HCT116 (cell line): ENCODE measurements at regions not wholly inside any gene's neighbourhood (a gene's known extent, or its start where the extent isn't known, plus 50 kb on each side); places are given as distances from the start of the nearest gene placed in this dataset.

Source experiments
- ATAC-seq: fragments of 200-7000 bp; cut with Tn5 transposase; 2 replicates; pipeline ENCODE4 v1.9.1; 2020; ENCODE audit warnings: mild to moderate bottlenecking, moderate library complexity
- BruUV-seq: library from RNA; stranded (reverse); fragments of 400-500 nt; replicated peaks from 2 replicates; lab custom pipeline; 2021; lab: Mats Ljungman, UMichigan
- CTCF ChIA-PET: fragments of 300-600 bp; sonication (Branson Sonifier 250); formaldehyde crosslinking; loops from one replicate; lab custom pipeline; 2021; ENCODE audit warnings: antibody characterized with exemption; lab: Charles Lee
- POLR2A ChIA-PET: fragments of 300-600, 350-600 bp; sonication (Branson Sonifier 250); formaldehyde crosslinking; loops from one replicate; lab custom pipeline; 2021; ENCODE audit warnings: antibody characterized with exemption; lab: Charles Lee
- RAD21 ChIA-PET, 2 experiments: fragments of 300-600 bp; sonication (Branson Sonifier 250); formaldehyde crosslinking; loops; one replicate each; lab custom pipeline; 2023; ENCODE audit warnings: low total read pairs in 2 of 2; ENCODE audit not compliant: uncharacterized antibody in 2 of 2, unreplicated experiment in 2 of 2, low non-redundant PET in 1 of 2; lab: Charles Lee
- DNase-seq: peaks from one replicate; pipeline ENCODE4 v3.0.0-alpha.2; 2010; ENCODE audit warnings: low read depth, low spot score
- H2AFZ ChIP-seq: fragments of 200-600 bp; shearing (Covaris generic), sonication (generic); 2 replicates; pipeline ENCODE4 v1.6.1; 2017; ENCODE audit warnings: low read depth, mixed run types, mixed read lengths, antibody characterized with exemption, low read length; ENCODE audit not compliant: poor library complexity, severe bottlenecking
- H3K27ac ChIP-seq: 2 replicates; pipeline ENCODE4 v1.5.1; 2012; ENCODE audit warnings: low read depth, low read length
- H3K27me3 ChIP-seq: fragments of 200-600 bp; sonication (generic); 2 replicates; pipeline ENCODE4 v1.6.1; 2016; ENCODE audit warnings: mixed run types, low read length, mixed read lengths; ENCODE audit not compliant: insufficient read depth
- H3K36me3 ChIP-seq, 2 experiments: fragments of 200-500 bp in 1 of 2; fragments of 200-600 bp in 1 of 2; sonication (Bioruptor generic) in 1 of 2; sonication (generic) in 1 of 2; 2 replicates each; pipeline versions ENCODE4 v1.5.1 to v1.6.1; 2014 to 2016; ENCODE audit warnings: low read length in 2 of 2, inconsistent platforms in 1 of 2, mixed read lengths in 1 of 2, mixed run types in 1 of 2; ENCODE audit not compliant: insufficient read depth in 2 of 2, control insufficient read depth in 1 of 2
- H3K4me1 ChIP-seq, 2 experiments: fragments of 200-600 bp in 1 of 2; sonication (generic) in 1 of 2; 2 replicates each; pipeline versions ENCODE4 v1.5.1 to v1.6.1; 2012 to 2017; ENCODE audit warnings: low read length in 2 of 2, inconsistent platforms in 1 of 2, mild to moderate bottlenecking in 1 of 2, mixed read lengths in 1 of 2, mixed run types in 1 of 2, moderate library complexity in 1 of 2; ENCODE audit not compliant: insufficient read depth in 2 of 2, control insufficient read depth in 1 of 2
- H3K4me2 ChIP-seq: fragments of 200-600 bp; sonication (generic); 2 replicates; pipeline ENCODE4 v1.6.1; 2017; ENCODE audit warnings: mixed run types, low read length, mixed read lengths
- H3K4me3 ChIP-seq, 2 experiments: fragments of 200-600 bp in 1 of 2; sonication (generic) in 1 of 2; replicated peaks in 1 of 2; 2 replicates each; pipeline ENCODE4 v1.5.1; 2011 to 2016; ENCODE audit warnings: low read length in 2 of 2, control low read depth in 1 of 2, low read depth in 1 of 2, mild to moderate bottlenecking in 1 of 2, mixed read lengths in 1 of 2, mixed run types in 1 of 2
- H3K79me2 ChIP-seq: fragments of 200-600 bp; sonication (generic); 2 replicates; pipeline ENCODE4 v1.6.1; 2017; ENCODE audit warnings: mild to moderate bottlenecking, mixed run types, low read length, moderate library complexity, mixed read lengths; ENCODE audit not compliant: insufficient read depth
- H3K9ac ChIP-seq: fragments of 200-600 bp; sonication (generic); 2 replicates; pipeline ENCODE4 v1.6.1; 2016; ENCODE audit warnings: low read length, mixed read lengths
- H3K9me2 ChIP-seq: fragments of 200-600 bp; sonication (generic), shearing (Covaris generic); 2 replicates; pipeline ENCODE4 v1.6.1; 2017; ENCODE audit warnings: mixed run types, mild to moderate bottlenecking, moderate library complexity; ENCODE audit not compliant: insufficient read depth
- H3K9me3 ChIP-seq, 2 experiments: fragments of 200-500 bp in 1 of 2; fragments of 200-600 bp in 1 of 2; sonication (Bioruptor generic) in 1 of 2; sonication (generic) in 1 of 2; 2 replicates each; pipeline ENCODE4 v1.6.1; 2014 to 2017; ENCODE audit warnings: low read length in 2 of 2, mixed read lengths in 2 of 2, inconsistent platforms in 1 of 2, low read depth in 1 of 2, mild to moderate bottlenecking in 1 of 2, mixed run types in 1 of 2, moderate library complexity in 1 of 2; ENCODE audit not compliant: control insufficient read depth in 1 of 2, insufficient read depth in 1 of 2
- H4K20me1 ChIP-seq: fragments of 200-600 bp; sonication (generic), shearing (Covaris generic); 2 replicates; pipeline ENCODE4 v1.6.1; 2017; ENCODE audit warnings: mixed run types, mild to moderate bottlenecking, moderate library complexity; ENCODE audit not compliant: insufficient read depth
- ATF3 ChIP-seq: IDR thresholded peaks from 2 replicates; pipeline ENCODE4 v1.6.1; 2012
- CBX3 ChIP-seq: IDR thresholded peaks from 2 replicates; pipeline ENCODE4 v1.6.1; 2012; ENCODE audit warnings: low read depth
- CEBPB ChIP-seq: IDR thresholded peaks from 2 replicates; pipeline ENCODE4 v1.6.1; 2012; ENCODE audit warnings: low read depth
- CTCF ChIP-seq, 3 experiments: fragments of 200-600 bp in 1 of 3; sonication (generic) in 1 of 3; IDR thresholded peaks in 2 of 3; conservative IDR thresholded peaks in 1 of 3; 2 replicates each; pipeline ENCODE4 v1.5.1; 2012 to 2017; ENCODE audit warnings: low read depth in 2 of 3, low read length in 2 of 3, antibody characterized with exemption in 1 of 3, borderline replicate concordance in 1 of 3, control low read depth in 1 of 3, mild to moderate bottlenecking in 1 of 3, mixed read lengths in 1 of 3, mixed run types in 1 of 3, moderate library complexity in 1 of 3; ENCODE audit not compliant: insufficient read depth in 1 of 3
- EGR1 ChIP-seq: IDR thresholded peaks from 2 replicates; pipeline ENCODE4 v1.6.1; 2012; ENCODE audit warnings: low read depth
- ELF1 ChIP-seq: IDR thresholded peaks from 2 replicates; pipeline ENCODE4 v1.6.1; 2012; ENCODE audit warnings: low read depth, borderline replicate concordance
- EZH2 ChIP-seq: fragments of 200-600 bp; sonication (generic); IDR thresholded peaks from 2 replicates; pipeline ENCODE4 v1.6.1; 2017; ENCODE audit warnings: antibody characterized with exemption, mixed run types
- EZH2phosphoT487 ChIP-seq: fragments of 200-600 bp; IDR thresholded peaks from 2 replicates; pipeline ENCODE4 v1.6.1; 2018; ENCODE audit warnings: antibody characterized with exemption, borderline replicate concordance
- FOSL1 ChIP-seq: IDR thresholded peaks from 2 replicates; pipeline ENCODE4 v1.6.1; 2012; ENCODE audit warnings: low read depth
- JUND ChIP-seq: IDR thresholded peaks from 2 replicates; pipeline ENCODE4 v1.6.1; 2012
- POLR2A ChIP-seq: IDR thresholded peaks from 2 replicates; pipeline ENCODE4 v1.7.0; 2011; ENCODE audit warnings: borderline replicate concordance; ENCODE audit not compliant: insufficient read depth, insufficient read length; ENCODE audit errors: extremely low read depth
- POLR2AphosphoS5 ChIP-seq: IDR thresholded peaks from 2 replicates; pipeline ENCODE4 v1.6.1; 2011; ENCODE audit warnings: mild to moderate bottlenecking, low read depth, low read length, moderate library complexity
- RAD21 ChIP-seq: IDR thresholded peaks from 2 replicates; pipeline ENCODE4 v1.6.1; 2012; ENCODE audit warnings: low read depth, mild to moderate bottlenecking
- SP1 ChIP-seq: IDR thresholded peaks from 2 replicates; pipeline ENCODE4 v1.6.1; 2012; ENCODE audit warnings: low read depth
- SRF ChIP-seq: IDR thresholded peaks from 2 replicates; pipeline ENCODE4 v1.6.1; 2012; ENCODE audit warnings: low read depth
- TCF7L2 ChIP-seq: IDR thresholded peaks from 2 replicates; pipeline ENCODE4 v1.7.0; 2011; ENCODE audit warnings: borderline replicate concordance, inconsistent platforms; ENCODE audit not compliant: insufficient read depth, insufficient read length; ENCODE audit errors: extremely low read depth
- YY1 ChIP-seq: IDR thresholded peaks from 2 replicates; pipeline ENCODE4 v1.6.1; 2011; ENCODE audit warnings: low read length, low read depth, moderate library complexity, mild to moderate bottlenecking; ENCODE audit not compliant: insufficient replicate concordance; ENCODE audit errors: extremely low read depth
- ZBTB33 ChIP-seq: IDR thresholded peaks from 2 replicates; pipeline ENCODE4 v1.6.1; 2011; ENCODE audit warnings: mild to moderate bottlenecking, low read length, moderate library complexity; ENCODE audit not compliant: insufficient replicate concordance; ENCODE audit errors: extremely low read depth
- ZFX ChIP-seq: fragments of 450-650 bp; IDR thresholded peaks from 2 replicates; pipeline ENCODE4 v1.6.1; 2017
- ZNF274 ChIP-seq: fragments of 200-500 bp; sonication (Bioruptor generic); IDR thresholded peaks from 2 replicates; pipeline ENCODE4 v1.6.1; 2014; ENCODE audit warnings: mild to moderate bottlenecking, low read depth, low read length, inconsistent platforms
- intact Hi-C: fragments of 100-400 bp; cut with micrococcal nuclease; formaldehyde crosslinking; loops from 2 replicates; pipeline ENCODE4 v1.10.0; 2022

- ChIA-PET RAD21 (no interaction called here), CTCF (no interaction called here), POLR2A (no interaction called here)
- BruUV-seq = no TSS peak
- Histone ChIP-seq H4K20me1 (no peaks in the 10 kb centered on the region), H3K27me3 (no peaks in the 10 kb centered on the region), H2AFZ (no peak overlapping the region), H3K36me3 (no peaks in the 10 kb centered on the region), H3K9me2 (no peaks in the 10 kb centered on the region), H3K4me3 (no peak overlapping the region), H3K4me1 (no peaks in the 10 kb centered on the region), H3K79me2 (no peaks in the 10 kb centered on the region), H3K9ac (no peak overlapping the region), H3K4me2 (no peak overlapping the region), H3K9me3 (no peaks in the 10 kb centered on the region), H3K27ac (no peak overlapping the region)
- TF ChIP-seq CEBPB (no peak), EZH2phosphoT487 (no peak), RAD21 (no peak), EGR1 (no peak), ZFX (no peak), SP1 (no peak), ZNF274 (no peak), POLR2AphosphoS5 (no peak), CBX3 (no peak), JUND (no peak), YY1 (no peak), FOSL1 (no peak), ELF1 (no peak), ZBTB33 (no peak), CTCF (IDR thresholded peaks at IDR 0.05 in 2 of 3, conservative IDR thresholded peaks at IDR 0.05 in 1 of 3; ENCODE audit: borderline replicate concordance in 1 of 3, insufficient read depth in 1 of 3, low read depth in 2 of 3, low read length in 2 of 3) (no peak), POLR2A (no peak), TCF7L2 (no peak), SRF (no peak), EZH2 (no peak), ATF3 (no peak)
- no peak for DNase-seq
- intact Hi-C loops = no loop called here
- no peak for ATAC-seq
Measured at GRCh38 chr13:50629497-50629896, 214.0 kb downstream of the DLEU7 start.
